Right atrium auricular region (tissue), 2 donors: ENCODE measurements at regions not wholly inside any gene's neighbourhood (a gene's known extent, or its start where the extent isn't known, plus 50 kb on each side); places are given as distances from the start of the nearest gene placed in this dataset.
"Not testable (repeated sequence)": the region's sequence is repeated elsewhere in the genome, so short reads cannot be mapped to it uniquely, and the experiment has no call there.

ENCODE experiments used
- DNase-seq: peaks from one replicate; pipeline ENCODE4 v3.0.0-alpha.2; 2019; ENCODE audit warnings: low spot score
- H3K27ac ChIP-seq, 2 donors: fragments of 200-600 bp; sonication (generic); 1 replicate in 1 of 2; 2 replicates in 1 of 2; pipeline ENCODE4 v1.5.1; 2016 to 2019
- H3K27me3 ChIP-seq, 2 donors: fragments of 200-600 bp; sonication (generic); one replicate each; pipeline versions ENCODE4 v1.5.1 to v1.6.0; 2017 to 2019
- H3K36me3 ChIP-seq: fragments of 200-600 bp; sonication (generic); one replicate; pipeline ENCODE4 v1.5.1; 2016
- H3K4me1 ChIP-seq, 2 donors: fragments of 200-600 bp; sonication (generic); one replicate each; pipeline versions ENCODE4 v1.5.1 to v1.6.0; 2017 to 2019
- H3K4me3 ChIP-seq, 2 donors: fragments of 200-600 bp; sonication (generic); 1 replicate in 1 of 2; 2 replicates in 1 of 2; pipeline ENCODE4 v1.5.1; 2017 to 2019; ENCODE audit warnings: mild to moderate bottlenecking in 1 of 2, moderate library complexity in 1 of 2
- H3K9me3 ChIP-seq, 2 donors: fragments of 200-600 bp; sonication (generic); one replicate each; pipeline ENCODE4 v1.5.1; 2019
- CTCF ChIP-seq, 2 donors: fragments of 200-600 bp; sonication (generic); IDR thresholded peaks; one replicate each; pipeline ENCODE4 v1.5.1; 2019; ENCODE audit warnings: antibody characterized with exemption in 2 of 2

GRCh38 chr3:159390656-159391212, 588.9 kb downstream of the MFSD1 start:
- Histone ChIP-seq H3K36me3 (no peaks in the 10 kb centered on the region), H3K9me3 (no peaks in the 10 kb centered on the region), H3K4me1 (no peaks in the 10 kb centered on the region), H3K27me3 (no peaks in the 10 kb centered on the region), H3K27ac (no peak overlapping the region), H3K4me3 (no peak overlapping the region)
- TF ChIP-seq CTCF (IDR thresholded peaks at IDR 0.05): no peak
- no peak for DNase-seq

DNA sequence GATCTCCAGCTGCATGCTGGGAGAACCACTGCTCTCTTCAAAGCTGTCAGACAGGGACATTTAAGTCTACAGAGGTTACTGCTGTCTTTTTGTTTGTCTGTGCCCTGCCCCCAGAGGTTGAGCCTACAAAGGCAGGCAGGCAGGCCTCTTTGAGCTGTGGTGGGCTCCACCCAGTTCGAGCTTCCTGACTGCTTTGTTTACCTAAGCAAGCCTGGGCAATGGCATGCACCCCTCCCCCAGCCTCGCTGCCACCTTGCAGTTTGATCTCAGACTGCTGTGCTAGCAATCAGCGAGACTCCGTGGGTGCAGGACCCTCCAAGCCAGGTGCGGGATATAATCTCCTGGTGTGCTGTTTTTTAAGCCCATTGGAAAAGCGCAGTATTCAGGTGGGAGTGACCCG, 591.0 kb upstream of the IL12A start:
- not testable (repeated sequence) for H3K36me3 ChIP-seq, H3K27me3 ChIP-seq, H3K4me3 ChIP-seq, DNase-seq, H3K9me3 ChIP-seq, H3K27ac ChIP-seq, H3K4me1 ChIP-seq

GRCh38 chr3:159401069-159401468, 587.6 kb upstream of the IL12A start:
- Histone ChIP-seq H3K4me1 (no peaks in the 10 kb centered on the region), H3K9me3 (no peaks in the 10 kb centered on the region), H3K27ac (no peak overlapping the region), H3K27me3 (no peaks in the 10 kb centered on the region), H3K4me3 (no peak overlapping the region), H3K36me3 (no peaks in the 10 kb centered on the region)
- no peak for DNase-seq
- no peak for TF ChIP-seq CTCF (IDR thresholded peaks at IDR 0.05)

DNA sequence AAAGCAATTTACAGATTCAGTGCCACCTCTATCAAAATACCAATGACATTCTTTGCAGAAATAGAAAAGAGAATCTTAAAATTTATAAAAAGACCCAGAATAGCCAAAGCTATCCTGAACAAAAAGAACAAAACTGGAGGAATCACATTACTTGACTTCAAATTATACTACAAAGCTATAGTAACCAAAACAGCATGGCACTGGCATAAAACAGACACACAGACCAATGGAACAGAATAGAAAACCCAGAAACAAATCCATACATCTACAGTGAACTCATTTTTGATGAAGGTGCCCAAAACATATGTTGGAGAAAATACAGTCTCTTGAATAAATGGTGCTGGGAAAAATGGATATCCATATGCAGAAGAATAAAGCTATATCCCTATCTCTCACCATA, 578.9 kb upstream of the IL12A start:
- H3K36me3 ChIP-seq, H3K4me1 ChIP-seq, H3K27me3 ChIP-seq, DNase-seq, H3K4me3 ChIP-seq, H3K27ac ChIP-seq: not testable (repeated sequence)
- H3K9me3 ChIP-seq: peaks cover 3 to 31% of the 10 kb centered on the region in 2 donors

GRCh38 chr3:159413319-159413718, 575.3 kb upstream of the IL12A start:
- no peaks in the 10 kb centered on the region for H3K27me3 ChIP-seq
- no peak for DNase-seq
- no peaks in the 10 kb centered on the region for H3K4me1 ChIP-seq
- no peak overlapping the region for H3K4me3 ChIP-seq
- H3K36me3 ChIP-seq: no peaks in the 10 kb centered on the region
- peaks cover 3 to 27% of the 10 kb centered on the region in 2 donors for H3K9me3 ChIP-seq
- H3K27ac ChIP-seq: no peak overlapping the region
- TF ChIP-seq CTCF (IDR thresholded peaks at IDR 0.05): no peak

DNA sequence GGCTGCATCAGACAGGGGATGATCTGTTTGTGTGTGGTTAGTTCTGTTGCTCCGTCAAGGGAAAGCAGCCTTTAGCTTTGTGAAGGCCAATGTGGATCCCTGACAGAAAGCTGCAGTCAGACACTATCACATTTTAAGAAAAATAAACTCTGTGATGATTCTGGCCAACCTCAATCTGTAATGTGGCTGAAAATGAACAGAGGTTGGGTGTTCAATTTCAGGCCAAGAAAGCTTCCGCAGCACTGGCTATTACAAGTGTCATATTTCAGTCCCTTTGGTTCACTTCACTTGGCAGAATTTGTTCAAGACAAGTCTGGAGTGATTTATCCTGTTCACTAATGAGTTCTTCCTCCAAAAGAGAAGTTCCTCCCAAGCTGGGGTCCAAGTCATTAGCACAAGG, 571.8 kb upstream of the IL12A start:
- H3K27ac ChIP-seq: no peak overlapping the region
- H3K4me3 ChIP-seq: no peak overlapping the region
- no peaks in the 10 kb centered on the region for H3K36me3 ChIP-seq
- no peaks in the 10 kb centered on the region for H3K9me3 ChIP-seq
- H3K4me1 ChIP-seq: no peaks in the 10 kb centered on the region
- DNase-seq: no peak
- no peaks in the 10 kb centered on the region for H3K27me3 ChIP-seq
- no peak for TF ChIP-seq CTCF (IDR thresholded peaks at IDR 0.05)

DNA sequence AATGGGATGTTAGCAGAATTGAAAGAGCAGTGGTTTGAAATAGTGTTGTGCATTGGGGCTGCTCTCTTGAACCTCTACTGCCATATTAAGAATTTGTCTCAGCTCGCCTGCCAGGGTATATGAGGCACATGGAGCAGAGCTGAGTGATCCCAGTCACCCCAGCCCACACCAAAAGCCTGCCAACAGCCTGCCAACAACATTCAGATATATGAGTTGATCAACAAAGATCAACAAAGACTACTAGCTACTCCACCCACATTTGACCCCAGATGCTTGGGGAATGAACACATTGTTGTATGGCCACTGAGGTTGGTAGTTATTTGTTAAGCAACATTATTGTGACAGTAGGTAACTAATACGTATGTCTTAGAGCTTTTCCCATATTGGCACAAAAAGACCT, 570.9 kb upstream of the IL12A start:
- Histone ChIP-seq H3K4me1 (no peaks in the 10 kb centered on the region), H3K27me3 (no peaks in the 10 kb centered on the region), H3K9me3 (no peaks in the 10 kb centered on the region), H3K4me3 (no peak overlapping the region), H3K27ac (no peak overlapping the region), H3K36me3 (no peaks in the 10 kb centered on the region)
- TF ChIP-seq CTCF (IDR thresholded peaks at IDR 0.05): no peak
- no peak for DNase-seq
